ENCODE measurements at regions not wholly inside any gene's neighbourhood (a gene's known extent, or its start where the extent isn't known, plus 50 kb on each side); places are given as distances from the start of the nearest gene placed in this dataset.

- Histone ChIP-seq H3K27ac (ENCODE audit: low read length) (no peak overlapping the region), H3K36me3 (ENCODE audit: control insufficient read depth, insufficient read depth, low read length) (no peaks in the 10 kb centered on the region), H3K4me1 (ENCODE audit: control insufficient read depth, insufficient read depth, low read length) (no peaks in the 10 kb centered on the region), H3K9me3 (ENCODE audit: control insufficient read depth, insufficient read depth, low read length) (no peaks in the 10 kb centered on the region), H3K4me3 (ENCODE audit: low read length) (no peak overlapping the region), H3K27me3 (ENCODE audit: control insufficient read depth, insufficient read depth, low read length) (no peaks in the 10 kb centered on the region)
- TF ChIP-seq CTCF (IDR thresholded peaks at IDR 0.05), result no peak
- ATAC-seq (no peak), DNase-seq (no peak)
- Mint-ChIP-seq H3K27me3 (ENCODE audit: low read depth in 2 of 2) (peaks cover 0 to 5% of the 10 kb centered on the region in 2 donors), H3K4me1 (no peaks in the 10 kb centered on the region), H3K4me3 (no peak overlapping the region), H3K36me3 (no peaks in the 10 kb centered on the region), H3K9me3 (no peaks in the 10 kb centered on the region), H3K27ac (no peak overlapping the region)
- 100% methylated on average over 2 of the region's 2 CpGs for WGBS (ENCODE audit: insufficient coverage)
- intact Hi-C loops (cut with micrococcal nuclease), result no loop called here
Observed at GRCh38 chr6:21694168-21694567, 100.6 kb downstream of the SOX4 start.

- H3K27me3 ChIP-seq (ENCODE audit: control insufficient read depth, insufficient read depth, low read length), result no peaks in the 10 kb centered on the region
- DNase-seq, result no peak
- no peaks in the 10 kb centered on the region for H3K36me3 Mint-ChIP-seq
- H3K4me1 Mint-ChIP-seq, result no peaks in the 10 kb centered on the region
- H3K27me3 Mint-ChIP-seq (ENCODE audit: low read depth in 2 of 2), result no peaks in the 10 kb centered on the region
- no peaks in the 10 kb centered on the region for H3K4me1 ChIP-seq (ENCODE audit: control insufficient read depth, insufficient read depth, low read length)
- H3K4me3 ChIP-seq (ENCODE audit: low read length), result no peak overlapping the region
- no peaks in the 10 kb centered on the region for H3K9me3 Mint-ChIP-seq
- intact Hi-C loops (cut with micrococcal nuclease), result no loop called here
- H3K27ac Mint-ChIP-seq, result no peak overlapping the region
- no CpG with 5 or more reads among the region's 3 CpGs for WGBS (ENCODE audit: insufficient coverage)
- no peaks in the 10 kb centered on the region for H3K36me3 ChIP-seq (ENCODE audit: control insufficient read depth, insufficient read depth, low read length)
- no peak overlapping the region for H3K27ac ChIP-seq (ENCODE audit: low read length)
- no peak overlapping the region for H3K4me3 Mint-ChIP-seq
- no peak for ATAC-seq
- TF ChIP-seq CTCF (IDR thresholded peaks at IDR 0.05), result no peak
- no peaks in the 10 kb centered on the region for H3K9me3 ChIP-seq (ENCODE audit: control insufficient read depth, insufficient read depth, low read length)
Observed at GRCh38 chr6:21707524-21708319, 114.2 kb downstream of the SOX4 start.

DNA sequence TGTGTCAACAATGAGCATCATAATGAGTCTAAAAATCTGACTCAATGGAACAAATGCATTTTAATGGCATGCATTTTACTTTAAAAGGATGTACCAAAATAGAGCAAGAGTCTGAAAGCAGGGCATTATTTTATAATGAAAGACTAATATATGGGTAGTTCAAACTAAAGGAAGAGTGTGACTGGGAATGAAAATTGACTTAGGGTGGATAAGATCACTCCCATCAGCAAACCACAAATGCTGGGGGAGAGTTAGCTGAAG is 114.7 kb downstream of the SOX4 start:
- H3K4me1 Mint-ChIP-seq, result no peaks in the 10 kb centered on the region
- DNase-seq, result no peak
- H3K27me3 Mint-ChIP-seq (ENCODE audit: low read depth in 2 of 2), result no peaks in the 10 kb centered on the region
- Histone ChIP-seq H3K36me3 (ENCODE audit: control insufficient read depth, insufficient read depth, low read length) (no peaks in the 10 kb centered on the region), H3K4me3 (ENCODE audit: low read length) (no peak overlapping the region), H3K27me3 (ENCODE audit: control insufficient read depth, insufficient read depth, low read length) (no peaks in the 10 kb centered on the region), H3K4me1 (ENCODE audit: control insufficient read depth, insufficient read depth, low read length) (no peaks in the 10 kb centered on the region), H3K9me3 (ENCODE audit: control insufficient read depth, insufficient read depth, low read length) (no peaks in the 10 kb centered on the region), H3K27ac (ENCODE audit: low read length) (no peak overlapping the region)
- ATAC-seq, result no peak
- intact Hi-C loops (cut with micrococcal nuclease), result no loop called here
- H3K4me3 Mint-ChIP-seq, result no peak overlapping the region
- TF ChIP-seq CTCF (IDR thresholded peaks at IDR 0.05), result no peak
- no peaks in the 10 kb centered on the region for H3K36me3 Mint-ChIP-seq
- H3K9me3 Mint-ChIP-seq, result no peaks in the 10 kb centered on the region
- H3K27ac Mint-ChIP-seq, result no peak overlapping the region

DNA sequence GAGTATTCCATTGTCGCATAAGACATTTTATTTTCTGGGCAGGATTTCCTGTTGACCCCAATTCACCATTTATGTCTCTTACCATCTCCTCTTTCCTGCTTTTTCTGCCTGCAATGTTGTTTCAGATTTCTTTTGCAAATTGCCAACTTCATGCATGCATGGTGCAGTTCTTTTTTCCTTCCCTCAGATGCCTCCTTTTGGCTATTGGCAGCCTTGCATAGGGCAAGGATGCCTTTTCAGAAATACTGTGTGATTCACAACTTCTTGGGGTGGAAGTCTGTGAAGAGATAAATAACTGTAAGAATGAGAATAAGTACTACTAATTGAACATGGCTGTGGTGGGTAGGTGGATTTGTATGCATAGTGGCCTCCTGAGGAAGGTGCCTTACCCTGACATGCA is 116.7 kb downstream of the SOX4 start:
- DNase-seq, result no peak

More for the DNA sequence above, 116.7 kb downstream of the SOX4 start:
- Mint-ChIP-seq H3K27me3 (ENCODE audit: low read depth in 2 of 2) (no peaks in the 10 kb centered on the region), H3K4me1 (no peaks in the 10 kb centered on the region), H3K27ac (no peak overlapping the region), H3K36me3 (no peaks in the 10 kb centered on the region), H3K9me3 (no peaks in the 10 kb centered on the region), H3K4me3 (no peak overlapping the region)
- Histone ChIP-seq H3K9me3 (ENCODE audit: control insufficient read depth, insufficient read depth, low read length) (no peaks in the 10 kb centered on the region), H3K4me1 (ENCODE audit: control insufficient read depth, insufficient read depth, low read length) (no peaks in the 10 kb centered on the region), H3K27me3 (ENCODE audit: control insufficient read depth, insufficient read depth, low read length) (no peaks in the 10 kb centered on the region), H3K36me3 (ENCODE audit: control insufficient read depth, insufficient read depth, low read length) (no peaks in the 10 kb centered on the region), H3K27ac (ENCODE audit: low read length) (no peak overlapping the region), H3K4me3 (ENCODE audit: low read length) (no peak overlapping the region)
- ATAC-seq, result no peak
- intact Hi-C loops (cut with micrococcal nuclease), result no loop called here
- WGBS (ENCODE audit: insufficient coverage), result 43% methylated on average over 1 of the region's 1 CpG
- no peak for TF ChIP-seq CTCF (IDR thresholded peaks at IDR 0.05)
